K562 (cell line): ENCODE measurements at regions not wholly inside any gene's neighbourhood (a gene's known extent, or its start where the extent isn't known, plus 50 kb on each side); places are given as distances from the start of the nearest gene placed in this dataset.

Experiments
- ATAC-seq: fragments of 200-7000 bp; cut with Tn5 transposase; 3 replicates; pipeline ENCODE4 v1.9.1; 2020; ENCODE audit warnings: moderate library complexity
- BruUV-seq: library from RNA; stranded (reverse); fragments of 400-500 nt; replicated peaks from 2 replicates; lab custom pipeline; 2021; lab: Mats Ljungman, UMichigan
- CTCF ChIA-PET: fragments of 300-600 bp; formaldehyde crosslinking; extraction: SDS; loops from one replicate; lab custom pipeline; 2021; ENCODE audit warnings: low intra/inter-chr PET ratio; lab: Yijun Ruan, JAX
- POLR2A ChIA-PET: fragments of 300-600, 350-650 bp; sonication (Branson Sonifier 250); formaldehyde crosslinking; extraction: SDS; loops from one replicate; lab custom pipeline; 2021; ENCODE audit warnings: antibody characterized with exemption, inconsistent platforms; lab: Yijun Ruan, JAX
- DNase-seq, 4 experiments: peaks; one replicate each; pipeline versions ENCODE4 v3.0.0 to v3.0.0-alpha.2; 2011 to 2018; ENCODE audit warnings: low spot score in 3 of 4, mixed read lengths in 3 of 4; ENCODE audit errors: extremely low read depth in 1 of 4
- FAIRE-seq: peaks from 2 replicates; lab custom pipeline; 2011; peaks lifted over from hg19 to GRCh38; lab: Jason Lieb, UNC
- H2AFZ ChIP-seq: 2 replicates; pipeline ENCODE4 v1.6.0; 2011; ENCODE audit warnings: low read depth, low read length, control low read depth, inconsistent platforms
- H3K27ac ChIP-seq: fragments of 200-600 bp; 3 replicates; pipeline ENCODE4 v1.8.0; 2011; ENCODE audit warnings: low read depth, mild to moderate bottlenecking, control low read depth, inconsistent platforms, low read length, moderate library complexity, mixed read lengths; ENCODE audit errors: extremely low read depth
- H3K27me3 ChIP-seq, 2 experiments: fragments of 300-600 bp in 1 of 2; 2 replicates in 1 of 2; 3 replicates in 1 of 2; pipeline versions ENCODE4 v1.6.0 to v1.8.0; 2011; ENCODE audit warnings: inconsistent platforms in 2 of 2, low read length in 2 of 2, mild to moderate bottlenecking in 1 of 2, mixed read lengths in 1 of 2, moderate library complexity in 1 of 2; ENCODE audit not compliant: control insufficient read depth in 2 of 2, insufficient read depth in 2 of 2
- H3K36me3 ChIP-seq: fragments of 300-600 bp; 3 replicates; pipeline ENCODE4 v1.8.0; 2011; ENCODE audit warnings: mild to moderate bottlenecking, low read length, inconsistent platforms; ENCODE audit not compliant: control insufficient read depth, insufficient read depth
- H3K4me1 ChIP-seq, 2 experiments: fragments of 200-600 bp in 1 of 2; replicated peaks in 1 of 2; 2 replicates in 1 of 2; 3 replicates in 1 of 2; pipeline versions ENCODE4 v1.5.1 to v1.8.0; 2011; ENCODE audit warnings: inconsistent platforms in 2 of 2, low read length in 2 of 2, mild to moderate bottlenecking in 1 of 2, mixed read lengths in 1 of 2, moderate library complexity in 1 of 2; ENCODE audit not compliant: control insufficient read depth in 2 of 2, insufficient read depth in 2 of 2
- H3K4me2 ChIP-seq: 2 replicates; pipeline ENCODE4 v1.6.1; 2011; ENCODE audit warnings: low read length, control low read depth, inconsistent platforms, mixed read lengths; ENCODE audit not compliant: insufficient read depth
- H3K4me3 ChIP-seq: fragments of 200-600 bp; sonication (generic), shearing (Covaris generic); 2 replicates; pipeline ENCODE4 v1.5.1; 2016; ENCODE audit warnings: control low read depth, inconsistent platforms
- H3K79me2 ChIP-seq: fragments of 200-600 bp; 3 replicates; pipeline ENCODE4 v1.8.0; 2011; ENCODE audit warnings: low read length, inconsistent platforms; ENCODE audit not compliant: control insufficient read depth, insufficient read depth
- H3K9ac ChIP-seq, 2 experiments: 2 replicates each; pipeline versions ENCODE4 v1.6.0 to v1.6.1; 2011; ENCODE audit warnings: low read depth in 2 of 2, low read length in 2 of 2, control low read depth in 1 of 2, inconsistent platforms in 1 of 2, mild to moderate bottlenecking in 1 of 2, mixed read lengths in 1 of 2; ENCODE audit not compliant: insufficient read depth in 1 of 2
- H3K9me1 ChIP-seq: one replicate; pipeline ENCODE4 v1.6.0; 2011; ENCODE audit warnings: inconsistent platforms, mild to moderate bottlenecking, low read length, moderate library complexity; ENCODE audit not compliant: control insufficient read depth, insufficient read depth
- H3K9me3 ChIP-seq: replicated peaks from 2 replicates; pipeline ENCODE4 v1.5.1; 2011; ENCODE audit warnings: low read depth, low read length, inconsistent platforms; ENCODE audit not compliant: control insufficient read depth, insufficient read depth
- H4K20me1 ChIP-seq: replicated peaks from 2 replicates; pipeline ENCODE4 v1.6.1; 2011; ENCODE audit warnings: low read length, inconsistent platforms, mixed read lengths; ENCODE audit not compliant: control insufficient read depth, insufficient read depth
- ATF2 ChIP-seq: sonication (generic); formaldehyde crosslinking; IDR thresholded peaks from 2 replicates; pipeline ENCODE4 v1.8.1; 2022; ENCODE audit warnings: missing genetic modification reagents
- CC2D1A ChIP-seq: fragments of 450-650 bp; IDR thresholded peaks from 2 replicates; pipeline ENCODE4 v1.6.1; 2017; ENCODE audit warnings: mild to moderate bottlenecking
- DPF2 ChIP-seq: fragments of 450-650 bp; IDR thresholded peaks from 2 replicates; pipeline ENCODE4 v1.6.1; 2016
- E2F5 ChIP-seq: sonication (generic); formaldehyde crosslinking; IDR thresholded peaks from 2 replicates; pipeline ENCODE4 v1.8.0; 2022; ENCODE audit warnings: mild to moderate bottlenecking, missing genetic modification reagents
- GATAD2B ChIP-seq: fragments of 450-650 bp; IDR thresholded peaks from 2 replicates; pipeline ENCODE4 v1.6.1; 2017; ENCODE audit warnings: mild to moderate bottlenecking, borderline replicate concordance
- HDAC6 ChIP-seq: IDR thresholded peaks from 2 replicates; pipeline ENCODE4 v1.6.1; 2012; ENCODE audit warnings: low read depth, mild to moderate bottlenecking, control low read depth, inconsistent platforms, low read length, moderate library complexity
- HOMEZ ChIP-seq: fragments of 250-450 bp; sonication (Bioruptor Pico); IDR thresholded peaks from 2 replicates; pipeline ENCODE4 v1.4.0; 2020; ENCODE audit warnings: mild to moderate bottlenecking, moderate library complexity
- MIER1 ChIP-seq: fragments of 450-650 bp; IDR thresholded peaks from 2 replicates; pipeline ENCODE4 v1.6.1; 2016; ENCODE audit warnings: antibody characterized with exemption, mild to moderate bottlenecking, low read depth
- MITF ChIP-seq: IDR thresholded peaks from 2 replicates; pipeline ENCODE4 v1.6.1; 2014; ENCODE audit warnings: antibody characterized with exemption
- RAD21 ChIP-seq, 2 experiments: fragments of 250-450 bp in 1 of 2; fragments of 450-650 bp in 1 of 2; sonication (Bioruptor Pico) in 1 of 2; formaldehyde crosslinking in 1 of 2; IDR thresholded peaks in 1 of 2; conservative IDR thresholded peaks in 1 of 2; 2 replicates each; pipeline versions ENCODE4 v1.4.0 to v1.8.0; 2020 to 2022; ENCODE audit warnings: mild to moderate bottlenecking in 2 of 2, moderate library complexity in 1 of 2
- TARDBP ChIP-seq: fragments of 450-650 bp; IDR thresholded peaks from 2 replicates; pipeline ENCODE4 v1.6.1; 2016
- WHSC1 ChIP-seq: IDR thresholded peaks from one replicate; pipeline ENCODE4 v1.6.1; 2012; ENCODE audit warnings: low read length, control low read depth, inconsistent platforms
- ZNF398 ChIP-seq: fragments of 250-450 bp; sonication (Bioruptor Pico); IDR thresholded peaks from 2 replicates; pipeline ENCODE4 v1.8.0; 2021; ENCODE audit warnings: moderate library complexity, mild to moderate bottlenecking, inconsistent platforms
- ZNF79 ChIP-seq: fragments of 250-450 bp; sonication (Bioruptor Pico); IDR thresholded peaks from 2 replicates; pipeline ENCODE4 v1.4.0; 2020; ENCODE audit warnings: low read depth, mild to moderate bottlenecking, moderate library complexity
- WGBS: fragments of 100-300 bp; shearing (Covaris generic); methylation state at CpG from one replicate; pipeline ENCODE4 v1.1.6; 2016; ENCODE audit warnings: low coverage, mixed read lengths; ENCODE audit not compliant: insufficient coverage; ENCODE audit errors: missing lambda C conversion rate; 5-methylcytosine and 5-hydroxymethylcytosine counted together
- in situ Hi-C: fragments of 300-500 bp; cut with MboI; formaldehyde crosslinking; loops from 4 replicates; pipeline ENCODE4 v1.15.0; 2018; ENCODE audit warnings: inconsistent platforms, mixed read lengths
- intact Hi-C: fragments of 100-400 bp; cut with micrococcal nuclease; formaldehyde crosslinking; loops from 2 replicates; pipeline ENCODE4 v1.14.2; 2022

- no peak for TF ChIP-seq HOMEZ (CRISPR knock-in tag)
- TF ChIP-seq DPF2, result no peak
- no peak for TF ChIP-seq GATAD2B
- no peak for TF ChIP-seq E2F5 (CRISPR knock-in tag)
Observed at GRCh38 chr5:51471630-51472029, 88.4 kb downstream of the ISL1 start (continued).

GRCh38 chr5:51472472-51472871 lies 89.2 kb downstream of the ISL1 start:
- ATAC-seq (no peak), DNase-seq (no peak), FAIRE-seq (no peak)
- intact Hi-C loops, result no loop called here
- Histone ChIP-seq H3K36me3 (no peaks in the 10 kb centered on the region), H4K20me1 (no peaks in the 10 kb centered on the region), H3K4me3 (no peak overlapping the region), H3K9me1 (no peaks in the 10 kb centered on the region), H3K4me2 (no peak overlapping the region), H3K4me1 (no peaks in the 10 kb centered on the region), H3K27ac (no peak overlapping the region), H2AFZ (no peak overlapping the region), H3K27me3 (no peaks in the 10 kb centered on the region), H3K9me3 (no peaks in the 10 kb centered on the region; the same call in 1 of the 2 replicates), H3K79me2 (no peaks in the 10 kb centered on the region), H3K9ac (no peak overlapping the region)
- 0% methylated on average over 1 of the region's 1 CpG for WGBS
- in situ Hi-C loops, result no loop called here
- ChIA-PET POLR2A (no interaction called here), CTCF (no interaction called here)
- no TSS peak for BruUV-seq
- TF ChIP-seq CC2D1A, result no peak
- TF ChIP-seq MIER1, result no peak
- no peak for TF ChIP-seq ATF2
- TF ChIP-seq TARDBP, result no peak
- TF ChIP-seq HDAC6, result no peak
- no peak for TF ChIP-seq E2F5 (CRISPR knock-in tag)
- TF ChIP-seq WHSC1, result no peak
- no peak for TF ChIP-seq ZNF79 (CRISPR knock-in tag)
- no peak for TF ChIP-seq RAD21 (CRISPR knock-in tag; conservative IDR thresholded peaks at IDR 0.05 in 1 of 2, IDR thresholded peaks at IDR 0.05 in 1 of 2)
- TF ChIP-seq MITF, result no peak
- TF ChIP-seq ZNF398 (CRISPR knock-in tag), result no peak
